ENCODE measurements at regions not wholly inside any gene's neighbourhood (a gene's known extent, or its start where the extent isn't known, plus 50 kb on each side); places are given as distances from the start of the nearest gene placed in this dataset.

- TF ChIP-seq ZBTB40 (IDR thresholded peaks at IDR 0.05) (no peak), ZBTB40 (CRISPR knock-in tag; IDR thresholded peaks at IDR 0.05) (no peak), NFYB (CRISPR knock-in tag; IDR thresholded peaks at IDR 0.05) (no peak), SMC3 (IDR thresholded peaks at IDR 0.05; ENCODE audit: low read length) (peak; percentile 15; the same call in 1 of the 2 replicates)
These were observed 1577.0 kb upstream of the TENM3 start (continued) for GRCh38 chr4:180665994-180666824.

Data from HepG2 (cell line).